NK-92 treated with Interleukin-12 subunit alpha and Interleukin-12 subunit beta, amount 100 ng/mL, for 24 hours (cell line): ENCODE measurements at regions not wholly inside any gene's neighbourhood (a gene's known extent, or its start where the extent isn't known, plus 50 kb on each side); places are given as distances from the start of the nearest gene placed in this dataset.
"Not testable (repeated sequence)": the region's sequence is repeated elsewhere in the genome, so short reads cannot be mapped to it uniquely, and the experiment has no call there.

Experiments used
- DNase-seq: peaks from one replicate; lab custom pipeline; 2025; lab: John Stamatoyannopoulos, UW

DNA sequence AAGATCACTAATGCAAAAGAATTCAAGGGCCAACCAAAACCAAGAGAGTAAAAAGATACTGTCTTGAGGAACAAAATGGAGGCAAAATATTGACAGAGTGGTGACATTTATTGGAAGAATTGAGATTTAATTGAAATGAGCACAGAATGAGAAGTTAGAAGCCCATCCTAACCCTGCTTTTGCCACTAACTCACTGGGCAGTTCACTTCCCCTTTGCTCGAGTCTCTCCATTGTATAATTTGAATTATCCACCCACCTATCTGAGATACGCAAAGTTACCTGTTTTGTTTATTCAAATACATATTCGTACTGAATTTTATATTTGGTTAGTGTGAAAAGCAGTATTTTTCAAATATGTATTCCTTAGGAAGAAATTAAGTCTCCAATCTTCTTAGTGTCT, 204.5 kb upstream of the PRDM1 start:
- no peak for DNase-seq

DNA sequence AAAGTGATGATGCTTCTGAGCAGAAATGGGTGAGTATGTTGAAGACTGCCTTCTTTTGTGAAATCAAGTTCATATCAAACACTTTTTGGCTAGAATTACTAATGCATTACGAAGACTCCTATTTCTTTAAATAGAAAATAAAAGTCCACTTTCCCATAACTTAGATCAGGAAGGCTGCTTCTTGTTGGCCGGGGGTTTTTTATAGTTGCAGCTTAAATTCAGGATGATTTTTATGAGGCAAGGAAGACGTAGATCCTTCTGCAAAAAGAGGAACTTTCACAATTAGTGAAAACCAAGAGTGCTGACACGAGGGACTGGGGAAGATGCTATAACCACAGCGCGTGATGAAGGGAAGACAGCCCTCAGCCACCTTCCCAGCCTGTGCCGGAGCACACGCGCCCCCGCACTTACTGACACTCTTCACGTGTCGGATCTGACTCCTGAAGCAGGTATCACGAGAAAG, 206.1 kb upstream of the PRDM1 start:
- DNase-seq = no peak

DNA sequence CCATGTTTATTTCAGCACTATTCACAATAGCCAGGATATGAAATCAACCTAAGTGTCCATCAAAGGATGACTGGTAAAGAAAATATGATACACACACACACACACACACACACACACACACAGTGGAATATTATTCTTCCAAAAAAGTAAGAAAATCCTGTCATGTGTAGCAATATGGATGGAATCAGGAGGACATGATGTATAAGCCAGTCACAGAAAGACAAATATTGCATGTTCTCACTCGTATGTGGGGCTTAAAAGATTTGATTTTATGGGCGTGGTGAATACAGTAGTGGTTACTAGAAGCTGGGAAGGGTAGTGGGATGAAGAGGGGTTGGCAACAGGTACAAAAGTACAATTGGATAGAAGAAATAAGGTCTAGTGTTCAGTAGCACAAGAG, 207.0 kb upstream of the PRDM1 start:
- DNase-seq = no peak

DNA sequence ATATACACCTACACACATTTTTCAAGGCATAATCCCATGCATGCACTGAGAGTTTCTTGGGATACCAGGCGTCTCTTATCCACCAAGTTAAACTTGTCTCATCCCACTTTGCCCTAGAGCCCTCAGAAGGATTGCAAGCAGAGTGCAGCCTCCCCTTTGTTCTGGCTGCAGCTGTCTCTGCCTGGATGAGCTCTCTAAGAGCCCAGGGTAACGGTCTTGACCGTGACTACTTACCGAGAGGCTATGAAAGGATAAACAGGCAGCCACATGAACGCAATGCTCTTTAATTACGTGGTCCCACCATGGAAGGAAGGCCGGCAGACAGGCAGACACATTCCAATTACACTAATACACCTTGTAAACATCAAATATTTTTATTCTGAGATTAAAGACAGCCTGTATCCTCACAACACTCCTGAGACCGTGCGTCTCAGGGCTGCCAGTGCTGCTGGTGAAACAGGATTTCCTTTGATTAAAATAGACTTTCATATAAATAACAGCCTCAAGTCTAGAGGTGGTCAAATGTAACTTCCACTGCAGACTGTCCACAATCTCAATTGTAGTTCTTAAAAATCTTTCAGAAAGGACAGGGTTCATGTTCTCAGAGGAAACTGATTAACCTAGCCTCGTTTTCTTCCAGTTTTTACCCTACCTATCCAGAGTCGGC, 210.0 kb upstream of the PRDM1 start:
- DNase-seq = no peak

DNA sequence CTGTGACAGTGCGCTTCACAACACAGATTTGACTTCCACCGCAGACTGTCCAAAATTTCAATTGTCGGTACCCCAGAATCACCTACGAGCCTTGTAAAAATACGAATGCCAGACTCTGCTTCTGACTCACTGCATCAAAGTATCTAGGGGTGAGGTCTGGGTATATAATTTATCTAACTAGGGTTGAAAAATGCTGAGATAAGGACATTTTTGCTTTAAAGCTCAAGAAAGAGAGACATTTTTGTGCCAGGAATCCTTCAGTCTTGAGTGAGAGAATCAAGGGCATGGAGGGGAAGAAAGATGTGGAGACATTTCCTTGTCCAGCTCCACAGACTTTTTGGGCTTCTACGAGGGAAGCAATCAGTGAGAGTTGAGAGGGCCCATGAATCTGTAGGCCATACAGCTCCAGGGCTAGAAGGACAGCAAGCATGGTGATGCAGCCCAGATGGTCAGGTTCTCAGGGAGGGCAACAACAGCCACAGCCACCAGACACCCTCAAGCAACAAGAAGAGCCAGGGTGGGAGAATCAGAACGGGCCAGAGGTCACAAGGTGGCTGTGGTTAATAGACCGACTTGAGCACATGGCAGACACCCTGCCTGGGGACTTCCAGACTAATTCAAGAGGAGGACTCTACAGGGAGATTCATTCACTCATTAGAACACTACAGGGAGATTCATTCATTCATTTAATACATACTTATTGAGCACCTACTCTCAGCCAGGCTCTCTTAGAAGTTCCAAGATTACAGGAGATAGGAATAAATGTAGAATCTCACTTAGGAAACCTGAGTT, 211.1 kb upstream of the PRDM1 start:
- no peak for DNase-seq

DNA sequence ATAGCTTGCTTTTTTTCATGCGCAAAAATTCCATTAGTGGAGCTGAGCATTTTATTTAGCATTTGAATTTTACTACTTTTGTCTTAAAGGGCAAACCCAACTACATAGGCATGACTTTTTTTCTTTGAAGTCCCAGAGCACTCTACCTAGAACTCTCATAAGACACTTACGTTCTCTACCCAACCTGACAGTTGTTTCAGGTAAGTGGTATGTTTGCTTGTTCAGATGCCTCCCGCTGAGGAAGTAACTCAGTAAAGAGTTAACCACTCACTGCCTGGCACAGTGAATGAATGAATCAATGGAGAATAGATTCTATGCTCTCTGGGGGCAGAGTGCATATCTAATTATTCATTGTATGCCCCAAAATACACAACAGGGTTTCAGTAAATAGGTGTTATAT, 212.3 kb upstream of the PRDM1 start:
- DNase-seq = no peak

DNA sequence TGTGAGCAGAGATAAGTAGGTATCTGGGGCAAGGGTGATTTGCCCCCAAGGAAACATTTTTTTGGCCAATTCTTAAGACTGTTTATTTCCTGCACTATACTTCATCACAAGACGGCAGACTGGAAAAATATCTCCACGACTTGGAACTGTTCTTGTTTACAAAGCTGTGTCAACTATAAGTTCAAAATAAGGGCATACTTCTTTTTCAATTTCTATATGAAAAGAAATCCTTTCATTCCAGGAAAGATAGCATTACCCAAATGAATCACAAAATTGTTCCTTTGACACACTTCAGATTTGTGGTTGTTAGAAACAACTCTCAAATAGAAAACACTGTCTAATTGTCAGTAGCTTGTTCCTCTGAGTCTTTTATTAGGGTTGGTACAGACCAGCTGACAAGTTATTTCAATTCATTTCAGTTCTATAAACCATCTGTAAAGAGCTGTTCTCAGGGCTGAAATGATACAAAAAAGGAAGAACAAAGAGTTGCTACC, 212.9 kb upstream of the PRDM1 start:
- DNase-seq = no peak

DNA sequence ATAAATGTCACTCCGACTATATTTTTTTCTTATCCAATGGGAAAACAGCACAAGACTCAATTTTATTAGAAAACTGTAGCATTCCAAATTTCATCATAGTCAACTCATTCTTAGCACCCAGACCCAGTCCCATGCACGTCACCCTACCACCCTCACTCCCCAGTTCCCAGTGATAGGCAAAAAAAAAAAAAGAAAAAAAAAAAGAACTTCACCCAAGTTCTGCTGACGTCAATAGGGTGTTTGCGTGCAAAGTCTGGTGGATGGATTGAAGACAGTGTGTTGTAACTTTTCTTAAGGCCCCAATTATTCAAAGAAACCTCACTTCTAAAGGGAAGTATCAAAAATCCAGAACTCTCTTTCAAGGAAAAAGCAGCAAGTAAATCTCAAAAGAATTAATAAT, 213.9 kb upstream of the PRDM1 start:
- no peak for DNase-seq

DNA sequence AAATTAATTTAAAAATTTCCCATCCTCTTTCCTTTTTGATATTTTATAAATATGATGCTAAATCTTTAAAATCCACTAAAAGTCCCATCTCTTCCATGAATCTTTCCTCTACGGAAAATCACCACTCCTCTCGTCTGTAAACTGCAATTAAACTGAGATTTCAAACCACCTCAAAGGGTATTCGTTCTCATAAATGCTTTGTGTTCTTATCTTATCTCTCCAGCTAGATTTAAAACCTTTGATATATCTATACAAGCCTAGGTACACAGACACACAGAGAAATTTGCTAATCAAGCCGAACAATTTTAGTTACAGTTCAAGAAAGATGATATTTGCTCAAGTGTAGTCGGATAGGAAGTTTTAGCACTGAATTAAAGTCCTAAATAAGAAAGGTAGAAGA, 214.6 kb upstream of the PRDM1 start:
- DNase-seq = no peak

DNA sequence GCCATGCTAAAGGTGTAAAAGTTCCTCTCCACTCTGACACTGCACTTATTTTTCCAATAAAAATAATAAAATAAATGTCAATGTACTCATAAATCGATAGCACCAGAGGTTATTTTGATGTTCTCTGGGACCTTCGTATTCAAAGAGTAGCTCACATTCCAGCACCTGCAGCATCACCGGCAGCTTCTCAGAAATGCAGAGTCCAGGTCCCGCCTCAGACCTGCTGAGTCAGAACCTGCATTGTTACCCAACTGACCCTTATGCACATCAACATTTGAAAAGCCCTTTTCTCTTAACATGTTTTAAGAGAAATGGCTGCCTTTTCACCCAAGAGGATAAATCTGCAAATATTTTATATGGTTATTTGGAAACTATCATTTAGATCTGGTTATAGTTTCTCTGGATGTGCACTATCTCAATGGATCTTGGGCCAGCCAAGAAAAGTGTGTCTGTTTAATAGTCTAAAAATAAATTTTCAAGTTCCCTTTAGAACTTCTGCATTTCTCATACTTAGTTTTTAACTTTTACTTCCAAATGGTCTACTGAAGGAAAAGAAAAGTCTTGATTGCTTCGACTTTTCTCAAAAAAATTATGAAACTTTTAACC, 216.2 kb upstream of the PRDM1 start:
- DNase-seq = no peak

DNA sequence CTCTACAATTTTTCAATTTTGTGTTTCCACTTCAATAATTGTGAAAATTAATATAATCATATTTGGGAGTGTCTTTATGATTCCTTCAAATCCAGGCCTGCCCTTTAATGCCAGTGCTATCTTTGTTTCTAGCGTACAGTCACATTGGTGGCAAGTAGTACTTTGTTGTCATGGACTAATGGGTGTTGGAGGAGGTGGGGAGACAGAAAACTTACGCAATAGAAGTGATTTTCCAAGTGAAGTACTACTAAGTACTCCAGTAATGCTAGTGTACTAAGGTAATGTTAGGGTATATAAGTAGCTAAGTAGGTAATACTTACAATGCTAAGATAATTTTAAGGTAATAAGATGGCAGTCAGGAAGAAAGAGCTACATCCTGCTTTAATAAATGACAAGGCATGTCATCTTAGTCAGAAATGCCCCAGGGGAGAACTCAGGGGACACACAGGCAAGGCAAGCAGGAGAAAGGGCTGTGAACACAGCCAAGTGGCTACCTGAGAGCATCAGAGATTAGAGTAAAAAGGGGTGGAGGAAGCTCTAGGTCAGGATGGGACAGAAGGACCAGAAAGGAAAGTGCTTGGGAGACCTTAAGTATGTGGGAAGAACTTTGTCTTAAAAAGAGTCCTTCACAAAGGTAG, 217.2 kb upstream of the PRDM1 start:
- DNase-seq = no peak

DNA sequence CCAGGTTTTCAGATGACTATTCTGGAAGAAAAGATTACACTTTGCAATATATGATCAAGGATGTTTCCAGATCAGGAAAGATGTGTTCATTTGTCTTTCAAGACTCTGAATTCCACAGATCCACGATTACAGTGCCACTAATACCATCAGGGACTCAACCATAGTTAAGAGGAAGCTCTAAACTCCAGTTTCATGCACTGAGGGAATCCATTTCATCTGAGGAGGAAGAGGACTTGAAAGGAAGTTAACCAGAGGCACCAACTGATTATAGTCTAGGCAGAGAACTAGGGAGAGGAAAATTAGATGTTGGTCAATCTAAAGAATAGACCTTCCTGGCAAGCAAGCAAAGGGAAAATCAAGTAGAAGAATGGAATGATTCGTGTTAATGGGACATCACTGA, 218.3 kb upstream of the PRDM1 start:
- DNase-seq = no peak

DNA sequence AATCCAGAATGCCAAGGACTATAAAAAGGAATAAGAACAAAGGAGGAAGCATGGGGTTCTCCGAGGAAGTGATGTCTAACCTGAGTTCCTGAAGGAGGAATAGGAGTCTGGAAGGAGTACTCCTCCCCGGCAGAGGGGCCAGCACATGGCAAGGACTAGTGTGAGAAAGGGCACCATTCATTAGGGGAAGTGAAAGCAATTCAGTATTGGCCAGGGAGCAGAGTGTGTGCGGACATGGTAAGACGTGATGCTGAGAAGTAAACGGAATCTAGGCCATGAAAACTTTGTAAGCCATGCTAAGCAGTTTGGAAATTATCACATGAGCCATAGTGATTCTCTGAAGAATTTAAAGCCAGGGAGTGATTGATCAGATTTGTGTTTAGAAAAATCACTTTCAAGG, 218.9 kb upstream of the PRDM1 start:
- no peak for DNase-seq

DNA sequence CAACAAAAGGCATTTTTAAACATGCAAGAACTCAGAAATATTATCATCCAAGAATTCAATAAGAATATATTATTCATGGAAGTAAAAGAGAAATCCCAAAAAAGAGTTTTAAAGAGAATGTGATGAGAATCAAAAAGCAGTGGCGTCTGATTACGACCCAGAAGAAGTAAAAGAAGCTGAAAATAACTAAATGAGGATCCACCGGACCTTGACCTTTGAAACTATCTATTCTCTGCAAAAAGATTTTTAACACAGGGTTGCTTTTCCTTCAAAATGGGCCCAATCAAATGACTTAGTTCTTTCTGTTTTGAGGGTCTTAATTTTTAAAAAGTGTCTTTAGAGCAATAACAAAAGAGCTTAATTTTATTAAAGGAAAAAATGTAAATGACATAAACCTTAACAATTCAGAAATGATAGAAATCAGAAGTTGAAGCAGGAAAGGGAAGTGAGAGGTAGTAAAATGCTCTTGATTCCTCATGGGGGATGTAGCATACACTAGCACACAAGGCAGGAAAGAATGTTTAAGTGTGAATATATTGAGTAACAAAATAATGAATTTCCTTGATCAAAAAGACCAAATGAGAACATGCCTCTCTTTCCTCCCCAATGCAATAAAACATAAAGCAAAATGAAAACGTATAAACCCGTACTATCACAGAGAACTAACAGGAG, 223.1 kb upstream of the PRDM1 start:
- no peak for DNase-seq

DNA sequence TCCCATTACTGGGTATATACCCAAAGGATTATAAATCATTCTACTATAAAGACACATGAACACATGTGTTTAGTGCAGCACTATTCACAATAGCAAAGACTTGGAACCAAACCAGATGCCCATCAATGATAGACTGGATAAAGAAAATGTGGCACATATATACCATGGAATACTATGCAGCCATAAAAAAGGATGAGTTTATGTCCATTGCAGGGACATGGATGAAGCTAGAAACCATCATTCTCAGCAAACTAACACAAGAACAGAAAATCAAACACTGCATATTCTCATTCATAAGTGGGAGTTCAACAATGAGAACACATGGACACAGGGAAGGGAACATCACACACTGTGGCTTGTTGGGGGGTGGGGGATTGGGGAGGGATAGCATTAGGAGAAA, 225.2 kb upstream of the PRDM1 start:
- not testable (repeated sequence) for DNase-seq

DNA sequence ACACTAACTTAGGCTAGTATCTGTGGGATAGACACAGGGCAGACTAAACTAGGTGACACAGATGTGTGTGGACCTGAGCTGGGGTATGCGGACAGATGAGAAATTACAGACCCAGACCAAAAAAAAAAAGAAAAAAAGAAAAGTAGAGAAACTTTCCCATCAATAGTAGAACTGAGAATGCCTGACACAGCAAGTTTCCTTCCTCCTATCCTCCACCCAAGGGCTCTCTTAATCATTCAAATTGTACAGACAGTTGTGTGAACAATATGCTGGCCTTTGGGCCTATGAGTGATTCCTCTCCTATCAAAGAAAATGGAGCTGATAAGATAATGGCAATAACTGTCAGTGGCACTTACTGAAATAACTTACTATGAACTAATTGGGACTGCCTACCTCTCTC, 226.7 kb upstream of the PRDM1 start:
- DNase-seq = no peak

DNA sequence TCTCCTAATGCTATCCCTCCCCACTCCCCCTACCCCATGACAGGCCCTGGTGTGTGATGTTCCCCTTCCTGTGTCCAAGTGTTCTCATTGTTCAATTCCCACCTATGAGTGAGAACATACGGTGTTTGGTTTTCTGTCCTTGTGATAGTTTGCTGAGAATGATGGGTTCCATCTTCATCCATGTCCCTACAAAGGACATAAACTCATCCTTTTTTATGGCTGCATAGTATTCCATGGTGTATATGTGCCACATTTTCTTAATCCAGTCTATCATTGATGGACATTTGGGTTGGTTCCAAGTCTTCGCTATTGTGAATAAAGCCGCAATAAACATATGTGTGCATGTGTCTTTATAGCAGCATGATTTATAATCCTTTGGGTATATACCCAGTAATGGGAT, 227.5 kb upstream of the PRDM1 start:
- DNase-seq = not testable (repeated sequence)

DNA sequence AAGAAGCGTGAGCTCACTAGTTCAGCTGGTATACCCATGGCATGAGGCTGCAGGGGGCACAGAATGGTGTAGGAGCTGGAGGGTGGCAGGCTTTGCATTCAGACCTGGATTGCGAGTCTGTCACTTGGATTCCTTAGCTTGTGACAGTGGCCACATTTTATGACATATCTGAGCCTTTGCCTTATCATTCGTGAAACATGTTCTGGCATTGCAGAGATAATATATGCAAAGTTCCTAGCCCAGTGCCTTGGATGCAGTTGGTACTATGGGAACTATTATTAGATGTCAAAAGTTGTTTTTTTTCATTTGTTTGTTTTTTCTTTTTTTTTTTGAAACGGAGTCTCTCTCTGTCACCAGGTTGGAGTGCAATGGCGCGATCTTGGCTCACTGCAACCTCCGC, 230.7 kb upstream of the PRDM1 start:
- no peak for DNase-seq

DNA sequence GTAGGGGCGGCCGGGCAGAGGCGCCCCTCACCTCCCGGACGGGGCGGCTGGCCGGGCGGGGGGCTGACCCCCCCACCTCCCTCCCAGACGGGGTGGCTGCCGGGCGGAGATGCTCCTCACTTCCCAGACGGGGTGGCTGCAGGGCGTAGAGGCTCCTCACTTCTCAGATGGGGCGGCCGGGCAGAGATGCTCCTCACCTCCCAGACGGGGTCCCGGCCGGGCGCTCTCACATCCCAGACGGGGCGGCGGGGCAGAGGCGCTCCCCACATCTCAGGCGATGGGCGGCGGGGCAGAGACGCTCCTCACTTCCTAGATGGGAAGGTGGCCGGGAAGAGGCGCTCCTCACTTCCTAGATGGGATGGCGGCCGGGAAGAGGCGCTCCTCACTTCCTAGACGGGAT, 232.2 kb upstream of the PRDM1 start:
- DNase-seq = not testable (repeated sequence)

DNA sequence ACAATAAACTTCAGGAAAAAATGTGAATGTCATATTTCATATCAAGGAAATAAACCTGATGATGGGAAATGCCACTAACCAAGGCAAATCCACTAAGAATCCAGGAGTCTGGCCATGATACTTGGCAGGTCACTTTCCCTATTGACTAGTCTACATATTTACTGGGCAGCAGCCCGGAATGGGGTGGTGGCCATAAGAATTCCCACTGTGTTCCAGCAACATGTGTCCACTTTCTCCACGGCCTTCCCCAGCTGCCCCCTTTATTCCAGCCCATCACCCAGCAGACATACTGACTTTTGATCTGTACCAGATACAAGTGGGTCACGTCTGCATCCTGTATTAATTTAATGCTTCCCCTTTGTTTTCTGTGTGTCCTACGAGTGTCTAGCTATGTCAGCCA, 234.5 kb upstream of the PRDM1 start:
- DNase-seq = no peak

DNA sequence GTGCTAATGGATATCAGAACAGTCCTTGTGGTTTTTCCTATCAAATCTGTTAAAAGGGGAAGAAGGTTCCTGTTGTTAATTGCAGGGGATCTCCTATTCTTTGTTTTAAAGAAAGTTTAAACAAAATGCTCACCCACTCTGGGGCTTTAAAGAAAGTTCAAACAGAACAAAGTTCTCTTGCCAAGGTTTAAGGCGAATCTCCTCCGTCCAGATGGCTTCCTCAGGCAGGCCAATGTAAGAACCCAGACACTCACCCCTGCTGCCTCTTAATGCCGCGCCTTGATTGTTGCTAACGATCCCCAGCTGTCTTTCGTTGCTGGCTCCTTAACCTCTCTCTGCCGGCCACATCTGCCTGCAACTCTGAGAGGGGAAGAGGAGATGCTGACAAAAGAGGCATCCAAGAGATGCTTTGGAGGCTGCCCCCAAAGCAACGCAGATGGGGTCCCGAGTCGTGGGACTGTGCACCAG, 235.0 kb upstream of the PRDM1 start:
- DNase-seq = no peak
